ENCODE measurements at regions not wholly inside any gene's neighbourhood (a gene's known extent, or its start where the extent isn't known, plus 50 kb on each side); places are given as distances from the start of the nearest gene placed in this dataset.

DNA sequence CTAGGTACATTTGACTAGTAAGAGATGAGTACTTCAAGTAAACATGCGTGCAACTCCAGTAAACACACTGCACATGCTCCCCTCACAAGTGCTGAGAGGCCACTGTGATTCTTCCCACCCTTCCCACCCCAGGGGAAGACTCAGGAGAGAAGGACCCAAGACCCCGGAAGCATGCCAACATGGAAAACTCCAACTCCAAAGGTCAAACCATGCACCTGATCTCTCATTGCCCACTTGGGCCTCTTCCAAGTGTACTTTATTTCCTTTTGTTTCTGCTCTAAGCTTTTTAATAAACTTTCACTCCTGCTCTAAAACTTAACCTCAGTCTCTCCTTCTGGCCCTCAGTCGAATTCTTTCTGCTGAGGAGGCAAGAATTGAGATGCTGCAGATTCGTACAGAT lies 78.5 kb downstream of the CD83 start:
- Mint-ChIP-seq H3K4me1 (peaks cover 24% of the 10 kb centered on the region), H3K27me3 (ENCODE audit: insufficient read depth, low read depth, poor library complexity) (peaks cover 5% of the 10 kb centered on the region), H3K36me3 (ENCODE audit: low read depth) (no peaks in the 10 kb centered on the region; the same call in 2 of the 3 replicates), H3K9me3 (no peaks in the 10 kb centered on the region; the same call in 2 of the 3 replicates), H3K27ac (no peak overlapping the region), H3K4me3 (no peak overlapping the region)
- H2AFZ ChIP-seq, result no peak overlapping the region
- no peaks in the 10 kb centered on the region for H4K20me1 ChIP-seq (replicated peaks; ENCODE audit: insufficient read depth)
- no peak overlapping the region for H3K27ac ChIP-seq (ENCODE audit: low read depth)
- H3K79me2 ChIP-seq (replicated peaks; ENCODE audit: insufficient read depth), result no peaks in the 10 kb centered on the region
- DNase-seq (ENCODE audit: low spot score) (no peak), ATAC-seq (no peak)
- no peak overlapping the region for H3K4me3 ChIP-seq
- peaks cover 8% of the 10 kb centered on the region; the same call in 1 of the 2 replicates for H3K9me2 ChIP-seq (ENCODE audit: insufficient read depth)
- no peaks in the 10 kb centered on the region for H3F3A ChIP-seq (replicated peaks; ENCODE audit: low read depth)
- no peak overlapping the region for H3K4me2 ChIP-seq
- TF ChIP-seq EZH2 (IDR thresholded peaks at IDR 0.05; ENCODE audit: low read depth, unreplicated experiment) (no peak), STAT1 (IDR thresholded peaks at IDR 0.05; ENCODE audit: unreplicated experiment) (no peak), ZNF114 (CRISPR knock-in tag; IDR thresholded peaks at IDR 0.05) (no peak), NANOG (IDR thresholded peaks at IDR 0.05; ENCODE audit: borderline replicate concordance) (no peak), CTCF (conservative IDR thresholded peaks at IDR 0.05; ENCODE audit: low read depth in 2 of 2) (no peak), JUNB (IDR thresholded peaks at IDR 0.05; ENCODE audit: unreplicated experiment) (no peak), POLR2AphosphoS5 (IDR thresholded peaks at IDR 0.05; ENCODE audit: low read depth) (no peak), EZH2phosphoT487 (IDR thresholded peaks at IDR 0.05; ENCODE audit: unreplicated experiment) (no peak), ZNF331 (CRISPR knock-in tag; IDR thresholded peaks at IDR 0.05; ENCODE audit: low read depth) (no peak), CREB1 (CRISPR knock-in tag; IDR thresholded peaks at IDR 0.05; ENCODE audit: low read depth) (no peak)
- TF ChIP-seq, protein P1, sequence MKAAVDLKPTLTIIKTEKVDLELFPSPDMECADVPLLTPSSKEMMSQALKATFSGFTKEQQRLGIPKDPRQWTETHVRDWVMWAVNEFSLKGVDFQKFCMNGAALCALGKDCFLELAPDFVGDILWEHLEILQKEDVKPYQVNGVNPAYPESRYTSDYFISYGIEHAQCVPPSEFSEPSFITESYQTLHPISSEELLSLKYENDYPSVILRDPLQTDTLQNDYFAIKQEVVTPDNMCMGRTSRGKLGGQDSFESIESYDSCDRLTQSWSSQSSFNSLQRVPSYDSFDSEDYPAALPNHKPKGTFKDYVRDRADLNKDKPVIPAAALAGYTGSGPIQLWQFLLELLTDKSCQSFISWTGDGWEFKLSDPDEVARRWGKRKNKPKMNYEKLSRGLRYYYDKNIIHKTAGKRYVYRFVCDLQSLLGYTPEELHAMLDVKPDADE (IDR thresholded peaks at IDR 0.05), result no peak
- TF ChIP-seq, protein P2, sequence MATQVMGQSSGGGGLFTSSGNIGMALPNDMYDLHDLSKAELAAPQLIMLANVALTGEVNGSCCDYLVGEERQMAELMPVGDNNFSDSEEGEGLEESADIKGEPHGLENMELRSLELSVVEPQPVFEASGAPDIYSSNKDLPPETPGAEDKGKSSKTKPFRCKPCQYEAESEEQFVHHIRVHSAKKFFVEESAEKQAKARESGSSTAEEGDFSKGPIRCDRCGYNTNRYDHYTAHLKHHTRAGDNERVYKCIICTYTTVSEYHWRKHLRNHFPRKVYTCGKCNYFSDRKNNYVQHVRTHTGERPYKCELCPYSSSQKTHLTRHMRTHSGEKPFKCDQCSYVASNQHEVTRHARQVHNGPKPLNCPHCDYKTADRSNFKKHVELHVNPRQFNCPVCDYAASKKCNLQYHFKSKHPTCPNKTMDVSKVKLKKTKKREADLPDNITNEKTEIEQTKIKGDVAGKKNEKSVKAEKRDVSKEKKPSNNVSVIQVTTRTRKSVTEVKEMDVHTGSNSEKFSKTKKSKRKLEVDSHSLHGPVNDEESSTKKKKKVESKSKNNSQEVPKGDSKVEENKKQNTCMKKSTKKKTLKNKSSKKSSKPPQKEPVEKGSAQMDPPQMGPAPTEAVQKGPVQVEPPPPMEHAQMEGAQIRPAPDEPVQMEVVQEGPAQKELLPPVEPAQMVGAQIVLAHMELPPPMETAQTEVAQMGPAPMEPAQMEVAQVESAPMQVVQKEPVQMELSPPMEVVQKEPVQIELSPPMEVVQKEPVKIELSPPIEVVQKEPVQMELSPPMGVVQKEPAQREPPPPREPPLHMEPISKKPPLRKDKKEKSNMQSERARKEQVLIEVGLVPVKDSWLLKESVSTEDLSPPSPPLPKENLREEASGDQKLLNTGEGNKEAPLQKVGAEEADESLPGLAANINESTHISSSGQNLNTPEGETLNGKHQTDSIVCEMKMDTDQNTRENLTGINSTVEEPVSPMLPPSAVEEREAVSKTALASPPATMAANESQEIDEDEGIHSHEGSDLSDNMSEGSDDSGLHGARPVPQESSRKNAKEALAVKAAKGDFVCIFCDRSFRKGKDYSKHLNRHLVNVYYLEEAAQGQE (IDR thresholded peaks at IDR 0.05; ENCODE audit: unreplicated experiment), result no peak
- TF ChIP-seq, protein P3, sequence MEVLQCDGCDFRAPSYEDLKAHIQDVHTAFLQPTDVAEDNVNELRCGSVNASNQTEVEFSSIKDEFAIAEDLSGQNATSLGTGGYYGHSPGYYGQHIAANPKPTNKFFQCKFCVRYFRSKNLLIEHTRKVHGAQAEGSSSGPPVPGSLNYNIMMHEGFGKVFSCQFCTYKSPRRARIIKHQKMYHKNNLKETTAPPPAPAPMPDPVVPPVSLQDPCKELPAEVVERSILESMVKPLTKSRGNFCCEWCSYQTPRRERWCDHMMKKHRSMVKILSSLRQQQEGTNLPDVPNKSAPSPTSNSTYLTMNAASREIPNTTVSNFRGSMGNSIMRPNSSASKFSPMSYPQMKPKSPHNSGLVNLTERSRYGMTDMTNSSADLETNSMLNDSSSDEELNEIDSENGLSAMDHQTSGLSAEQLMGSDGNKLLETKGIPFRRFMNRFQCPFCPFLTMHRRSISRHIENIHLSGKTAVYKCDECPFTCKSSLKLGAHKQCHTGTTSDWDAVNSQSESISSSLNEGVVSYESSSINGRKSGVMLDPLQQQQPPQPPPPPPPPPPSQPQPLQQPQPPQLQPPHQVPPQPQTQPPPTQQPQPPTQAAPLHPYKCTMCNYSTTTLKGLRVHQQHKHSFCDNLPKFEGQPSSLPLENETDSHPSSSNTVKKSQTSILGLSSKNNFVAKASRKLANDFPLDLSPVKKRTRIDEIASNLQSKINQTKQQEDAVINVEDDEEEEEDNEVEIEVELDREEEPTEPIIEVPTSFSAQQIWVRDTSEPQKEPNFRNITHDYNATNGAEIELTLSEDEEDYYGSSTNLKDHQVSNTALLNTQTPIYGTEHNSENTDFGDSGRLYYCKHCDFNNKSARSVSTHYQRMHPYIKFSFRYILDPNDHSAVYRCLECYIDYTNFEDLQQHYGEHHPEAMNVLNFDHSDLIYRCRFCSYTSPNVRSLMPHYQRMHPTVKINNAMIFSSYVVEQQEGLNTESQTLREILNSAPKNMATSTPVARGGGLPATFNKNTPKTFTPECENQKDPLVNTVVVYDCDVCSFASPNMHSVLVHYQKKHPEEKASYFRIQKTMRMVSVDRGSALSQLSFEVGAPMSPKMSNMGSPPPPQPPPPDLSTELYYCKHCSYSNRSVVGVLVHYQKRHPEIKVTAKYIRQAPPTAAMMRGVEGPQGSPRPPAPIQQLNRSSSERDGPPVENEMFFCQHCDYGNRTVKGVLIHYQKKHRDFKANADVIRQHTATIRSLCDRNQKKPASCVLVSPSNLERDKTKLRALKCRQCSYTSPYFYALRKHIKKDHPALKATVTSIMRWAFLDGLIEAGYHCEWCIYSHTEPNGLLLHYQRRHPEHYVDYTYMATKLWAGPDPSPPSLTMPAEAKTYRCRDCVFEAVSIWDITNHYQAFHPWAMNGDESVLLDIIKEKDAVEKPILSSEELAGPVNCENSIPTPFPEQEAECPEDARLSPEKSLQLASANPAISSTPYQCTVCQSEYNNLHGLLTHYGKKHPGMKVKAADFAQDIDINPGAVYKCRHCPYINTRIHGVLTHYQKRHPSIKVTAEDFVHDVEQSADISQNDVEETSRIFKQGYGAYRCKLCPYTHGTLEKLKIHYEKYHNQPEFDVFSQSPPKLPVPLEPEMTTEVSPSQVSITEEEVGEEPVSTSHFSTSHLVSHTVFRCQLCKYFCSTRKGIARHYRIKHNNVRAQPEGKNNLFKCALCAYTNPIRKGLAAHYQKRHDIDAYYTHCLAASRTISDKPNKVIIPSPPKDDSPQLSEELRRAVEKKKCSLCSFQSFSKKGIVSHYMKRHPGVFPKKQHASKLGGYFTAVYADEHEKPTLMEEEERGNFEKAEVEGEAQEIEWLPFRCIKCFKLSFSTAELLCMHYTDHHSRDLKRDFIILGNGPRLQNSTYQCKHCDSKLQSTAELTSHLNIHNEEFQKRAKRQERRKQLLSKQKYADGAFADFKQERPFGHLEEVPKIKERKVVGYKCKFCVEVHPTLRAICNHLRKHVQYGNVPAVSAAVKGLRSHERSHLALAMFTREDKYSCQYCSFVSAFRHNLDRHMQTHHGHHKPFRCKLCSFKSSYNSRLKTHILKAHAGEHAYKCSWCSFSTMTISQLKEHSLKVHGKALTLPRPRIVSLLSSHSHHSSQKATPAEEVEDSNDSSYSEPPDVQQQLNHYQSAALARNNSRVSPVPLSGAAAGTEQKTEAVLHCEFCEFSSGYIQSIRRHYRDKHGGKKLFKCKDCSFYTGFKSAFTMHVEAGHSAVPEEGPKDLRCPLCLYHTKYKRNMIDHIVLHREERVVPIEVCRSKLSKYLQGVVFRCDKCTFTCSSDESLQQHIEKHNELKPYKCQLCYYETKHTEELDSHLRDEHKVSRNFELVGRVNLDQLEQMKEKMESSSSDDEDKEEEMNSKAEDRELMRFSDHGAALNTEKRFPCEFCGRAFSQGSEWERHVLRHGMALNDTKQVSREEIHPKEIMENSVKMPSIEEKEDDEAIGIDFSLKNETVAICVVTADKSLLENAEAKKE (CRISPR knock-in tag; IDR thresholded peaks at IDR 0.05), result no peak
- H3K4me1 ChIP-seq (ENCODE audit: insufficient read depth), result peaks cover 19% of the 10 kb centered on the region
- H3K36me3 ChIP-seq (ENCODE audit: insufficient read depth), result no peaks in the 10 kb centered on the region
- no peaks in the 10 kb centered on the region; the same call in 1 of the 2 replicates for H3K27me3 ChIP-seq (ENCODE audit: insufficient read depth)
